ENCODE measurements at regions not wholly inside any gene's neighbourhood (a gene's known extent, or its start where the extent isn't known, plus 50 kb on each side); places are given as distances from the start of the nearest gene placed in this dataset.

DNA sequence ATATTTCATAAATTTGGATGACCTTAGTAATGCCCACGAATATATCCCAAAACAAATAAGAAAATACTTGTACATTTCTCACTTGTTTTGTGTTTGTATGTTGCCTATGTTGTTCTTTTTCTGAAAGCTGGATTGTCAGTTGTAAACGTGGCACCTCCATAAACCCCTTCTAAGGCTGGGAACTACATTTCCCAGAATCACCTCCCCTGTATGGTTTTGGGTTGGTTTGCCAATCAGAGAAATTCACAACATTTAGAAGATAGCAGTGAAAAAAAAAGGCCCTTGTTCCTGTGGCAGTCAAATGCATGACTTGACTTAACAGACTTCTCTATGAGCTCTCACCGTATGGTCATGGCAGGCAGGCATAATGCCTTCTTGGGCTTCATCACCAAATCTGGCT is 676.3 kb upstream of the STEAP1 start:
- Mint-ChIP-seq H3K27ac (no peak overlapping the region), H3K36me3 (ENCODE audit: low read depth) (no peaks in the 10 kb centered on the region), H3K4me3 (no peak overlapping the region), H3K9me3 (no peaks in the 10 kb centered on the region), H3K27me3 (ENCODE audit: low read depth) (no peaks in the 10 kb centered on the region), H3K4me1 (no peaks in the 10 kb centered on the region)
- TF ChIP-seq, protein P1, sequence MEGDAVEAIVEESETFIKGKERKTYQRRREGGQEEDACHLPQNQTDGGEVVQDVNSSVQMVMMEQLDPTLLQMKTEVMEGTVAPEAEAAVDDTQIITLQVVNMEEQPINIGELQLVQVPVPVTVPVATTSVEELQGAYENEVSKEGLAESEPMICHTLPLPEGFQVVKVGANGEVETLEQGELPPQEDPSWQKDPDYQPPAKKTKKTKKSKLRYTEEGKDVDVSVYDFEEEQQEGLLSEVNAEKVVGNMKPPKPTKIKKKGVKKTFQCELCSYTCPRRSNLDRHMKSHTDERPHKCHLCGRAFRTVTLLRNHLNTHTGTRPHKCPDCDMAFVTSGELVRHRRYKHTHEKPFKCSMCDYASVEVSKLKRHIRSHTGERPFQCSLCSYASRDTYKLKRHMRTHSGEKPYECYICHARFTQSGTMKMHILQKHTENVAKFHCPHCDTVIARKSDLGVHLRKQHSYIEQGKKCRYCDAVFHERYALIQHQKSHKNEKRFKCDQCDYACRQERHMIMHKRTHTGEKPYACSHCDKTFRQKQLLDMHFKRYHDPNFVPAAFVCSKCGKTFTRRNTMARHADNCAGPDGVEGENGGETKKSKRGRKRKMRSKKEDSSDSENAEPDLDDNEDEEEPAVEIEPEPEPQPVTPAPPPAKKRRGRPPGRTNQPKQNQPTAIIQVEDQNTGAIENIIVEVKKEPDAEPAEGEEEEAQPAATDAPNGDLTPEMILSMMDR (IDR thresholded peaks at IDR 0.05; ENCODE audit: unreplicated experiment in 3 of 3), result no peak

GRCh38 chr7:89495704-89496103 is 658.6 kb upstream of the STEAP1 start:
- TF ChIP-seq, protein P1 (IDR thresholded peaks at IDR 0.05; ENCODE audit: unreplicated experiment in 3 of 3), result no peak
- H3K36me3 Mint-ChIP-seq (ENCODE audit: low read depth), result no peaks in the 10 kb centered on the region
- H3K9me3 Mint-ChIP-seq, result no peaks in the 10 kb centered on the region
- H3K27me3 Mint-ChIP-seq (ENCODE audit: low read depth), result no peaks in the 10 kb centered on the region
- H3K4me3 Mint-ChIP-seq, result no peak overlapping the region
- H3K4me1 Mint-ChIP-seq, result no peaks in the 10 kb centered on the region
- H3K27ac Mint-ChIP-seq, result no peak overlapping the region

DNA sequence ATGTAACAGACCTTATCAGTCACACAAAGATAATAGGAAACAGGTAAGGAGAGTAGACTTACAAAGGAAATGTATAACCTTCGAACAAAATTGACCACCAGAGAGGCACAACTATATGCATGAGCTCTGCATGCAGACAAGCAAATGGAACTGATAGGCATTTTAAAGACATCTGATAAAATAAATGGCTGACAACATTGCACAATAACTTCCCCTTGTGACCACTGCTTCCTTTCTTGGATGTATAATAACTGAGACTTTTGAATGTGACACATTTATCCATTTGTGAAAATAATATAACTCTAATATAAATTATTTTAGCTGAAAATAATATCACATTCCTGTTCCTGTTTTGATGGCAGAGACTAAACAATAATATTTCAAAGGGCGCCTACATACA is 654.2 kb upstream of the STEAP1 start:
- Mint-ChIP-seq H3K27me3 (ENCODE audit: low read depth) (no peaks in the 10 kb centered on the region), H3K4me1 (no peaks in the 10 kb centered on the region), H3K36me3 (ENCODE audit: low read depth) (no peaks in the 10 kb centered on the region), H3K4me3 (no peak overlapping the region), H3K27ac (no peak overlapping the region), H3K9me3 (no peaks in the 10 kb centered on the region)
- TF ChIP-seq, protein P1 (IDR thresholded peaks at IDR 0.05; ENCODE audit: unreplicated experiment in 3 of 3), result no peak

DNA sequence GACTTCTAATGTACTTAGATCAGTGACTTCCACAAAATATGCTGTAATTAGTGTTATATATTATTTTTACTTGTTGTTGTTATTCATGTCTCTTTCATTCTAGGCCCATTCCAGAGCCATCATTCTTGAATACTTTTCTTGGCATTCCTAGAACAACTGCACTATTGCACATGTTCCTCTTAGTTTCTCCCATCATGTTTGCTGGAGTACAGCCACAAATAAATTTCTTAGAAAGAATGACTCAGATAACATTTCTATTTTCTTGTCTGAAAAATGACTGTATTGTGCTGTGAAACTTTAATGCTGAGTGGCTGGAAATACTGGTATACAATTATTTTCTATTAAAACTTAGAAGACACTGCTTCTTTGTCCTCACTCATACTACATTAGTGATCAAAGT is 651.0 kb upstream of the STEAP1 start:
- H3K4me1 Mint-ChIP-seq, result no peaks in the 10 kb centered on the region
- no peaks in the 10 kb centered on the region for H3K36me3 Mint-ChIP-seq (ENCODE audit: low read depth)
- peaks cover 2% of the 10 kb centered on the region for H3K9me3 Mint-ChIP-seq
- H3K27me3 Mint-ChIP-seq (ENCODE audit: low read depth), result no peaks in the 10 kb centered on the region
- H3K27ac Mint-ChIP-seq, result no peak overlapping the region
- TF ChIP-seq, protein P1 (IDR thresholded peaks at IDR 0.05; ENCODE audit: unreplicated experiment in 3 of 3), result no peak
- H3K4me3 Mint-ChIP-seq, result no peak overlapping the region

DNA sequence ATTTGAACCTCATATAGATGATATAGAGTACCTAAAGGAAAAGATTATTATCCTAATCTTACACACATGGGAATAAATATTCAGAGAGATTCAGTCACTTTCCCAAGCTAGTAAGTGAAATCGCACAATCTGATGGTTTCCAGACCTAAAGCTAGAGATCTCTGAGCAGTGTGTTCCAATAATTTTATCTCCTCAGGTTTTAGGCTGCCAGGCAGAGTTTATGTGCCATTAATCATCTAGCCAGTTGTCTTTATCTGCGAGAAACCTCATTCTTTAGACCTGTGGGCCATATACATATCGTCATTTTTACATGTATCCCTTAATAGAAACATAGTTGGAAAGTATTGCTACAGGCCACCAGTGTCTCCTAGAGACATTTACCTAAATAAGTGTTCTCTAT is 647.2 kb upstream of the STEAP1 start:
- H3K9me3 Mint-ChIP-seq, result peaks cover 2% of the 10 kb centered on the region
- no peak overlapping the region for H3K27ac Mint-ChIP-seq
- no peaks in the 10 kb centered on the region for H3K4me1 Mint-ChIP-seq
- no peak overlapping the region for H3K4me3 Mint-ChIP-seq
- TF ChIP-seq, protein P1 (IDR thresholded peaks at IDR 0.05; ENCODE audit: unreplicated experiment in 3 of 3), result no peak
- H3K27me3 Mint-ChIP-seq (ENCODE audit: low read depth), result no peaks in the 10 kb centered on the region
- H3K36me3 Mint-ChIP-seq (ENCODE audit: low read depth), result no peaks in the 10 kb centered on the region

GRCh38 chr7:89511900-89512299 is 642.4 kb upstream of the STEAP1 start:
- TF ChIP-seq, protein P1 (IDR thresholded peaks at IDR 0.05; ENCODE audit: unreplicated experiment in 3 of 3), result no peak
- no peak overlapping the region for H3K27ac Mint-ChIP-seq
- H3K9me3 Mint-ChIP-seq, result peaks cover 2% of the 10 kb centered on the region
- H3K4me1 Mint-ChIP-seq, result no peaks in the 10 kb centered on the region
- no peaks in the 10 kb centered on the region for H3K36me3 Mint-ChIP-seq (ENCODE audit: low read depth)
- no peaks in the 10 kb centered on the region for H3K27me3 Mint-ChIP-seq (ENCODE audit: low read depth)
- no peak overlapping the region for H3K4me3 Mint-ChIP-seq

Measured in nephron (organoid).